ENCODE measurements at regions not wholly inside any gene's neighbourhood (a gene's known extent, or its start where the extent isn't known, plus 50 kb on each side); places are given as distances from the start of the nearest gene placed in this dataset.
"Not testable (repeated sequence)": the region's sequence is repeated elsewhere in the genome, so short reads cannot be mapped to it uniquely, and the experiment has no call there.

DNA sequence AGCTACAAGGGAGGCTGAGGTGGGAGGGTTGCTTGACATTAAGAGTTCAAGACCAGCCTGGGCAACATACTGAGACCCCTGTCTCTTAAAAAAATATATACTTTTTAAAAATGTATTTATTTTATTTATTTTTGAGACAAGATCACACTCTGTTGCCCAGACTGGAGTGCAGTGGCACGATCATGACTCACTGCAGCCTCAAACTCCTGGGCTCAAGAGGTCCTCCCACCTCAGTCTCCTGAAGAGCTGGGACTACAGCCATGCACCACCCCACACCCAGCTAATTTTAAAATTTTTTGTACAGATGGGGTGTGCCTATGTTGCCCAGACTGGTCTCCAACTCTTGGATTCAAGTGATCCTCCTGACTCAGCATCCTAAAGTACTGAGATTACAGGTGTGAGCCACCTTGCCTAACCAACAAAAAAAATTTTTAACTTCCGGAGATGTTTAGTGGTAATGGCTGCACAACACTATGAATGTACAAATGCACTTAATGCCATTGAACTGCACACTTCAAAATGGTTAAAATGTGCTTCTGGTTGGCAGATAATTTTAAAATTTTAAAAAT is 288.5 kb downstream of the GOLGA6L6 start:
- WGBS (ENCODE audit: low lambda C conversion rate): 0% methylated on average over 2 of the region's 2 CpGs
- H3K27me3 ChIP-seq (ENCODE audit: insufficient read depth); H3K79me2 ChIP-seq (ENCODE audit: insufficient read depth); H4K20me1 ChIP-seq (ENCODE audit: insufficient read depth); H3K9me3 ChIP-seq; H3K36me3 ChIP-seq (replicated peaks in 1 of 2; ENCODE audit: control insufficient read depth in 1 of 2, insufficient read depth in 2 of 2, low read length in 1 of 2); POLR2A ChIA-PET; DNase-seq; H2AFZ ChIP-seq (ENCODE audit: low read depth); CTCF ChIA-PET; H3F3A ChIP-seq (replicated peaks; ENCODE audit: insufficient read depth); H3K9ac ChIP-seq; H3K4me2 ChIP-seq; H3K4me3 ChIP-seq (ENCODE audit: low read depth in 2 of 2, low read length in 1 of 2); H3K9me2 ChIP-seq; H3K4me1 ChIP-seq (ENCODE audit: control insufficient read depth in 1 of 2, insufficient read depth in 2 of 2, low read depth in 1 of 2, low read length in 1 of 2); H3K27ac ChIP-seq (ENCODE audit: low read depth in 2 of 2, low read length in 1 of 2): not testable (repeated sequence)

DNA sequence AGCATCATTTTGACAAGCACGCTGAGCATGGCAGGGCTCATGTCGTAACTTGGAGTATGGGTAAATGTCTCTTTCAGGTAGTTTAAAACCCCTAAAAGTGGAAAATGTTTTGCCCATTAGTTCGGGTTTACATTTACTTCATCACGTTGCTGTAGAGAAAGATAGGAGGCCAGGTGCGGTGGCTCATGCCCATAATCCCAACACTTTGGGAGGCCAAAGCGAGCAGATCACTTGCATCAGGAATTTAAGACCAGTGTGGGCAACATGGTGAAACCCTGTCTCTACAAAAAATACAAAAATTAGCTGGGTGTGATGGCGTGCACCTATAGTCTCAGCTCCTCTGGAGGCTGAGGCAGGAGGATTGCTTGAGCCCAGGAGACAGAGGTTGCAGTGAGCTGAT is 289.6 kb downstream of the GOLGA6L6 start:
- H3K36me3 ChIP-seq (replicated peaks in 1 of 2; ENCODE audit: control insufficient read depth in 1 of 2, insufficient read depth in 2 of 2, low read length in 1 of 2); POLR2A ChIA-PET; H3K4me1 ChIP-seq (ENCODE audit: control insufficient read depth in 1 of 2, insufficient read depth in 2 of 2, low read depth in 1 of 2, low read length in 1 of 2); H3K9me3 ChIP-seq; H2AFZ ChIP-seq (ENCODE audit: low read depth); H3K4me2 ChIP-seq; H3K9ac ChIP-seq; H3K27me3 ChIP-seq (ENCODE audit: insufficient read depth); H3F3A ChIP-seq (replicated peaks; ENCODE audit: insufficient read depth); DNase-seq; H3K27ac ChIP-seq (ENCODE audit: low read depth in 2 of 2, low read length in 1 of 2); H3K9me2 ChIP-seq; H4K20me1 ChIP-seq (ENCODE audit: insufficient read depth); H3K79me2 ChIP-seq (ENCODE audit: insufficient read depth); CTCF ChIA-PET; H3K4me3 ChIP-seq (ENCODE audit: low read depth in 2 of 2, low read length in 1 of 2): not testable (repeated sequence)
- WGBS (ENCODE audit: low lambda C conversion rate): 16% methylated on average over 7 of the region's 7 CpGs

DNA sequence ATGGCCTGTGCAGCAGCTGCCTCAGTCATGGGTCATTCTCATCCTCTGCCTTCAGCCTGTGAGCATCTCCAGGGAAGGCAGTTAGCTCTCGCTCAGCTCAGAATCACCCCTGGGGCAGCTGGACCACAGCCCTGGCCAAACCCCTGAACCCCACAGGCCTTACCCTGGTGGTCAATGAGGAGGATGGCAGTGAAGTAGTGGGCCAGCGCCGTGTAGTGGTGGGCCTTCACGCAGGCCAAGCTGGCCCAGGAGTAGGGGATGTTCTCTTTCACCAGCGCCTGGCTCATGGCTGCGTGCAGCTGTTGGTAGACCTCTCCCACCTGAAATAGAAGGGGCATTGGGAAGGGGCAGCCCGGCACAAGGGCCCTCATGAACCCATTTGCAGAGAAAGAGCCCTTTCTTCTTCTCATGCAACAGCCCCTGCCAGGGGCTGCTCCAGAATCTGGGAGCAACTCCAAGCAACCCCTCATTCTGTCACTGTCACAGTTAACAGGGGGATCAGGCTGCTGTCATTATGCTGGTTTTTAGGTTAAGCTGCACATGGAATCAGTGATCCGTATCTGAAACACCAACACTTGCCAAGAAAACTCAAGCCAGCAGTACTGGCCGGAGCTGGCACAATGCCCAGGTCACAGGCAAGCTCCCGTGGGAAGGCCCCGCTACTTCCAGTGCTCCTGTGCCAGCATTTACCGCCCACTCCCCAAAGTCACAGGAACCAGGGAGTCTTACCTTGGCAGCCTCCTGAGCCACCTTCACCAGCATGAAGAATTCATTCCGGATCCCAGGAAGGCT is 290.2 kb downstream of the GOLGA6L6 start:
- H3K79me2 ChIP-seq (ENCODE audit: insufficient read depth); H2AFZ ChIP-seq (ENCODE audit: low read depth); H3K4me1 ChIP-seq (ENCODE audit: control insufficient read depth in 1 of 2, insufficient read depth in 2 of 2, low read depth in 1 of 2, low read length in 1 of 2); H3K9me2 ChIP-seq; POLR2A ChIA-PET; H3K4me2 ChIP-seq; H3K27ac ChIP-seq (ENCODE audit: low read depth in 2 of 2, low read length in 1 of 2); H3F3A ChIP-seq (replicated peaks; ENCODE audit: insufficient read depth); H3K9me3 ChIP-seq; H4K20me1 ChIP-seq (ENCODE audit: insufficient read depth); CTCF ChIA-PET; H3K9ac ChIP-seq; H3K27me3 ChIP-seq (ENCODE audit: insufficient read depth); H3K4me3 ChIP-seq (ENCODE audit: low read depth in 2 of 2, low read length in 1 of 2); H3K36me3 ChIP-seq (replicated peaks in 1 of 2; ENCODE audit: control insufficient read depth in 1 of 2, insufficient read depth in 2 of 2, low read length in 1 of 2): not testable (repeated sequence)
- WGBS (ENCODE audit: low lambda C conversion rate): 8% methylated on average over 13 of the region's 13 CpGs
- peak; percentile 27 for DNase-seq

DNA sequence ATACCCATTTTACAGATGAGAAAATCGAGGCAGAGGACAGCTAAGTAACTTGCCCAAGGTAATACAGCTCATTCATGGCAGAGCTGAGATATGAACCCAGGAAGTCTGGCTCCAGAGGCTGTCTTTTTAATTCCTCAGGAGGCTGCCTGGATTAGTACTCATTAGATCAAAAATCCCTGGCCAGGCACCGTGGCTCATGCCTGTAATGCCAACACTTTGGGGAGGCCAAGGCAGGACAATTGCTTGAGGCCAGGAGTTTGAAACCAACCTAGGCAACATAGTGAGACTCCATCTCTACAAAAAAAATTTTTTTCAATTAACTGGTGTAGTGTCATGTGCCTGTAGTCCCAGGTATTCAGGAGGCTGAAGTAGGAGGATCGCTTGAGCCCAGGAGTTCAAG is 291.4 kb downstream of the GOLGA6L6 start:
- H3K79me2 ChIP-seq (ENCODE audit: insufficient read depth); DNase-seq; H3K27ac ChIP-seq (ENCODE audit: low read depth in 2 of 2, low read length in 1 of 2); POLR2A ChIA-PET; H3F3A ChIP-seq (replicated peaks; ENCODE audit: insufficient read depth); H3K36me3 ChIP-seq (replicated peaks in 1 of 2; ENCODE audit: control insufficient read depth in 1 of 2, insufficient read depth in 2 of 2, low read length in 1 of 2); H3K9me3 ChIP-seq; H2AFZ ChIP-seq (ENCODE audit: low read depth); H3K4me2 ChIP-seq; H3K9me2 ChIP-seq; H3K4me1 ChIP-seq (ENCODE audit: control insufficient read depth in 1 of 2, insufficient read depth in 2 of 2, low read depth in 1 of 2, low read length in 1 of 2); H3K4me3 ChIP-seq (ENCODE audit: low read depth in 2 of 2, low read length in 1 of 2); H3K9ac ChIP-seq; H4K20me1 ChIP-seq (ENCODE audit: insufficient read depth); H3K27me3 ChIP-seq (ENCODE audit: insufficient read depth); CTCF ChIA-PET: not testable (repeated sequence)
- 18% methylated on average over 3 of the region's 3 CpGs for WGBS (ENCODE audit: low lambda C conversion rate)

DNA sequence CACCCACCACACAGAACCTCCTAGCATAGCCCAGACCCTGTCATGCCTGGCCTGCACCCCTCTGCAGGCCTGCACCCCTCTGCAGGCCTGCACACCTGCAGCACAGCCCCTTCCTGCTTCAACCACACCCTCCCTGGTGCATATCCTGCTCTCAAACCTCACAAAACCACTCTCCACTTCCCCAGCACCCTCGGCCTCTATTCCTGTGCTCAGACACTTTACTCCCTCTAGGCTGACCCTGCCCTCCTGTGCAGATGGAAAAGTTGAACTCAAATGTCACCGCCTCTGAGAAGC is 292.0 kb downstream of the GOLGA6L6 start:
- H2AFZ ChIP-seq (ENCODE audit: low read depth); H3K9me3 ChIP-seq; CTCF ChIA-PET; H3K27ac ChIP-seq (ENCODE audit: low read depth in 2 of 2, low read length in 1 of 2); H3K4me3 ChIP-seq (ENCODE audit: low read depth in 2 of 2, low read length in 1 of 2); POLR2A ChIA-PET; H3K79me2 ChIP-seq (ENCODE audit: insufficient read depth); H3F3A ChIP-seq (replicated peaks; ENCODE audit: insufficient read depth); H3K4me1 ChIP-seq (ENCODE audit: control insufficient read depth in 1 of 2, insufficient read depth in 2 of 2, low read depth in 1 of 2, low read length in 1 of 2); H3K9ac ChIP-seq; H3K4me2 ChIP-seq; H3K27me3 ChIP-seq (ENCODE audit: insufficient read depth); H3K36me3 ChIP-seq (replicated peaks in 1 of 2; ENCODE audit: control insufficient read depth in 1 of 2, insufficient read depth in 2 of 2, low read length in 1 of 2); H3K9me2 ChIP-seq; H4K20me1 ChIP-seq (ENCODE audit: insufficient read depth); DNase-seq: not testable (repeated sequence)
- 12% methylated on average over 2 of the region's 2 CpGs for WGBS (ENCODE audit: low lambda C conversion rate)

DNA sequence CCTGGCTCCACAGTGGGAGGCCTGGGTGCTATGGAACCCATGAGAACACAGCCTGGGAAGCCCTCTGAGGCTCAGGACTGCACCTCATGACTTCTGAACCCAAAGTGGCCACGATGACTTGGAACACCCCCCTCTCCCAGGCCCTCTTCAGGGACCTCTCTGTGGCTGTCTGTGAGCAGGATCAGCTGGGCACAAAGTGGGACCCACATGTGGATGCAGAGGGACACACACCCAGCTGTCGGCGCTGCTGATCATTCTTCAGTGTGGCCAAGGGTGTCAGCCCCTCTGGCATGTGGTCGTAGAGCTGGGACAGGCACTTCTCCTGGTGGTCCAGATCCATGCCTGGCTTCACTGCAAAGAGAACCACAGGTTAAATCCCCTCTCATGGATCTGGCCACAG is 293.2 kb downstream of the GOLGA6L6 start:
- H3K9me3 ChIP-seq; H2AFZ ChIP-seq (ENCODE audit: low read depth); H3K4me3 ChIP-seq (ENCODE audit: low read depth in 2 of 2, low read length in 1 of 2); H3F3A ChIP-seq (replicated peaks; ENCODE audit: insufficient read depth); H3K4me1 ChIP-seq (ENCODE audit: control insufficient read depth in 1 of 2, insufficient read depth in 2 of 2, low read depth in 1 of 2, low read length in 1 of 2); H4K20me1 ChIP-seq (ENCODE audit: insufficient read depth); DNase-seq; H3K79me2 ChIP-seq (ENCODE audit: insufficient read depth); H3K9me2 ChIP-seq; POLR2A ChIA-PET; CTCF ChIA-PET; H3K9ac ChIP-seq; H3K36me3 ChIP-seq (replicated peaks in 1 of 2; ENCODE audit: control insufficient read depth in 1 of 2, insufficient read depth in 2 of 2, low read length in 1 of 2); H3K27ac ChIP-seq (ENCODE audit: low read depth in 2 of 2, low read length in 1 of 2); H3K4me2 ChIP-seq: not testable (repeated sequence)
- peaks cover 12% of the 10 kb centered on the region; the same call in 1 of the 2 replicates for H3K27me3 ChIP-seq (ENCODE audit: insufficient read depth)
- 5% methylated on average over 4 of the region's 4 CpGs for WGBS (ENCODE audit: low lambda C conversion rate)
